GM10248 (cell line): ENCODE measurements at regions not wholly inside any gene's neighbourhood (a gene's known extent, or its start where the extent isn't known, plus 50 kb on each side); places are given as distances from the start of the nearest gene placed in this dataset.

Source experiments
- CTCF ChIA-PET: fragments of 300-600 bp; sonication (Branson Sonifier 250); formaldehyde crosslinking; extraction: SDS; loops from one replicate; lab custom pipeline; 2021; ENCODE audit warnings: antibody characterized with exemption; lab: Yijun Ruan, JAX
- POLR2A ChIA-PET: fragments of 350-650 bp; sonication (Branson Sonifier 250); formaldehyde crosslinking; extraction: SDS; loops from one replicate; lab custom pipeline; 2020; ENCODE audit warnings: antibody characterized with exemption; lab: Yijun Ruan, JAX
- DNase-seq: peaks from one replicate; pipeline ENCODE4 v3.0.0; 2012; ENCODE audit errors: extremely low spot score
- CTCF ChIP-seq: IDR thresholded peaks from 2 replicates; pipeline ENCODE4 v1.5.1; 2012; ENCODE audit warnings: mild to moderate bottlenecking, low read depth; ENCODE audit errors: extremely low read depth, missing control alignments, control extremely low read depth

DNA sequence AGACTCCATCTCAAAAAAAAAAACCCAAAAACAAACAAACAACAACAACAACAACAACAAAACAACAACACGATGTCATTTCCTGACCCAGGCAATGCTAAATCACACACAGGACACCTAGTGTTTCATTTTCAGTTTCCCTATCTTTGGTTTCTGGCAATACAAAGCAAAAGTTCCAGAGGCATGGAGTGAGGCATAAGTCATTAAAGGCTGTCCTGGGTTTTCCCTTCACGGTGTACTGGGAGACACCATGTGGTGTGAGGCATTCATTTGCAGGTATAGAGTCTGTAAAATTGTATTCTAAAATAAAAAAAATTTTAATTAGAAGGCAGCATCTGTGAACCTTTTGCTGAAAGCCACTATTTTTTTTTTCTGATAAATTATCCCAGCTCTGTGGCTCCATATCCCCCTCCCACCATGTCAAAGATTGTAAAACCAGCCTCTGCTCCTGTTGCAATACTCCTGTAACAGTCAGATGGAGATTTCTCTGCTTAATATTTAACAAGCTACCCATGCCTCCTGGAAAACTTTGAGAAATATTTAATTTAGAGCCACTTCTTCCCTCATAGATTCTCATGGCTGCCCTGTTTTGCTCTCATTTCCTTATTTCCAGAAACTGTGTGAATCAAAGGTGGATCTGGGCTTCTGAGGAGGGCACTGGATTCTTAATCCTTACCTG lies 324.6 kb downstream of the MCTP2 start:
- TF ChIP-seq CTCF, result no peak
- DNase-seq, result no peak
- ChIA-PET CTCF (no interaction called here), POLR2A (no interaction called here)

DNA sequence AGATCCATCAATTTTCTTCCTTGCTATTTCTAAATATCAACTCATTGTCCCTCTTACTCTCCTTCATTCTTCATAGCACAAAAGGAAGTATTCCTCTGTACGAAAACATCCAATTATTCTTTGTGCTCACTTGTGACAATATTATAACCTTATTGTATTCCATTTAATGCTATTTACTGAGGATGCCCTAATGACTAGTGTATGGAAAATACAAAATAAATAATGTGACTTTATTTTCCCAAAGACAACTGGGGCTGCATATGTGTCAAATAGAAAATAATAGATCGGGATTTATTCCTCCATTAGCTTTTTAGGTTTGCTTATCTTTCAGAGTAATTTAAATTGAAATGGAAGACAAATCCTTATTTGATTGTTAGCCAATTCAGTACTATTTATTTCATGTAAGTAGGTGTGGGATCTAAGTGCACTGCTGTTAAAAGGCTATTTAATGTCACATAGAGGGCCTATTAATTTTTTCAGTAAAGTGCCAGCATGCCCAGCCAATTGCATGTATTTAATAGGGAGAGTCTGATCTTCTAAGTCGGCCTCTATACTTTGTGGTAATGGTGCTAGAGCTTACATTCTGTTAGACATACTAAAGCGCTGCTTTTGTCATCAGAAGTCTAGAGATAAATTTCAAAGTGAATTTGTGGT lies 329.8 kb downstream of the MCTP2 start:
- DNase-seq, result no peak
- no peak for TF ChIP-seq CTCF
- ChIA-PET POLR2A (no interaction called here), CTCF (interaction anchor here (1.3 kb wide), 1 partner anchor 9 kb away, joined by 4 read pairs; no protein-coding TSS in a partner anchor)

DNA sequence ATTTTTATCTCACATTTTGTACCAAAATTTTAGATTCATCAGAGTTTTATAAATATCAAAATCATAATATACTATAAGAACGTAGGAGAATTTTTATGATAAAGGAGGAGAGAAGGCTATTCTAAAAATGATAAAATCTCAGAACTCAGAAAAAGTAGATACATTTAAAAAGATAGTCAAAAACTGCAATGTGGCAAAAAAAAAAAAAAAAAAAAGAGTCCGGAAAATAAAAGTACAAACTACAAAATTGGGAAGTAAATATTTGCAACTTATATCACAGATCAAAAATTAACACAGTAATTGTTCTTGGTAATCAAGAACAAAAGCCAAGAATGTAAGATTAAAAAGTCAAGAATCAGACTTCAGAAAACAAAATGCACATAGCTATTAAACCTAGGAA lies 332.1 kb downstream of the MCTP2 start:
- ChIA-PET CTCF (no interaction called here), POLR2A (interaction anchor here (0.6 kb wide), 1 partner anchor 239 kb away, joined by 7 read pairs; no protein-coding TSS in a partner anchor)
- no peak for DNase-seq
- no peak for TF ChIP-seq CTCF

GRCh38 chr15:94576889-94577533 lies 345.6 kb downstream of the MCTP2 start:
- POLR2A ChIA-PET, result no interaction called here
- DNase-seq, result peak; percentile 23
- TF ChIP-seq CTCF, result peak; percentile 71
- CTCF ChIA-PET, result interaction anchor here (0.8 to 0.9 kb wide), 2 partner anchors 9 to 10 kb away, joined by 3 read pairs; no protein-coding TSS in a partner anchor

GRCh38 chr15:94579286-94579685 lies 347.9 kb downstream of the MCTP2 start:
- ChIA-PET POLR2A (no interaction called here), CTCF (interaction anchor here (1.2 kb wide), 1 partner anchor 11 kb away, joined by 4 read pairs; no protein-coding TSS in a partner anchor)
- no peak for TF ChIP-seq CTCF
- no peak for DNase-seq

DNA sequence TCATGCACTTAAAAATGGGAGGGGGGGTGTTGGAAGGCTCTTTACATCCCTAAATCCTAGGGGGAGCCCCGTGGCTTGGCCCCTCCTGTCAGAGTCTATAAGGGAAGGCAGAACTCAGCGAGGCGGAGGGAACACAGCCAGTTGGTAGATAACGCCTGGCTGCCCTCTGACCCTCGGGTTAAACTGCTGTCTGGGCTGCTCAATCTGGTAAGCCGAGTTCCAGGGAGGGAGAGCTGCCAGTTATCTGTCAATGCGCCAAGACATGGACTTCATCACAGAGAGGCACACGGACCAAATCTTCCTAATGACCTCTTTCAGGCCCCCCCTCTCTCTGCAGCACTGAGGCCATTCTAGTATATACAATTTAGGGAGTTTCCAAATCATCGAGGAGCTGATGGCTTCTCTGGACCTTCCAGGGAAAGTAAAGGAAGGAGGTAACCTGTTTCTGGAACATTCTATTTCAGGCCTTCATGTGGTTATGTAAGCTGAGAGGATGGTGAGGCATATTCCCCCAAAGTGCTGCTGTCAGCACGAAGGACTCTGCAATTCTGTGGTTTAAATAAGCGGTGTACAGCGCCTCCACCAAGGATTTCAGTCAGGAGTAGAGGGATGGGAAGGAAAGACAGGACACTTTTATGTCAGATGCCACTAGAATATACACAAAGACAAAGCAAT lies 349.0 kb downstream of the MCTP2 start:
- TF ChIP-seq CTCF, result no peak
- POLR2A ChIA-PET, result no interaction called here
- CTCF ChIA-PET, result interaction anchor here (1.4 to 4.2 kb wide), 2 partner anchors 8 to 711 kb away, joined by 3 to 24 read pairs; no protein-coding TSS in a partner anchor
- DNase-seq, result no peak
